GM12865 (cell line): ENCODE measurements at regions not wholly inside any gene's neighbourhood (a gene's known extent, or its start where the extent isn't known, plus 50 kb on each side); places are given as distances from the start of the nearest gene placed in this dataset.
"Not testable (repeated sequence)": the region's sequence is repeated elsewhere in the genome, so short reads cannot be mapped to it uniquely, and the experiment has no call there.

Experiments
- DNase-seq: peaks from one replicate; pipeline ENCODE4 v3.0.0; 2010; ENCODE audit warnings: low read depth
- H3K4me3 ChIP-seq: 2 replicates; pipeline ENCODE4 v1.5.1; 2011; ENCODE audit warnings: mild to moderate bottlenecking, low read depth, low read length, control low read depth
- TF ChIP-seq, protein P1 (sequence below): IDR thresholded peaks from 2 replicates; pipeline ENCODE4 v1.5.1; 2011; ENCODE audit warnings: low read length, control low read depth, low read depth, inconsistent platforms; ENCODE audit not compliant: insufficient read depth; ENCODE audit errors: missing control alignments

DNA sequence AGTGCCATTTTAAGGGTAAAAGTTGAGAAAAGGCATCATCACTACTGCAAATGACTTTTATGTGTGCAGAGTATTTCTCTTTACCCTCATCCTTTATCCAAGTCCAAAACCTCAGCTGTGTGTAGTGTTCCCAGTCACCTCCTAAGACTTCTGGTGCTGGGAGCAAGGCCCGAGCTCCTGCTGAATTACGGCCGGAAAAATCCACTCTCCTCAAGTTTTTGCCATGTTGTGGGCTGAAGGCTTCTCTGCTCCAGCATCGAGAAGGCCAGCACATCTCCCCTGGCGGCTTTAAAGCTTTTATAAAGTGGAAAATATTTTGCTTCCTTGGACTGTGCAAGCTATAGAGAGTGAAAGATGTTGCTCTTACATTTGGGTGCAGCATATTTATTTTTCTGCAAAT, 153.2 kb upstream of the THBS2 start:
- H3K4me3 ChIP-seq = no peak overlapping the region
- TF ChIP-seq, protein P1, sequence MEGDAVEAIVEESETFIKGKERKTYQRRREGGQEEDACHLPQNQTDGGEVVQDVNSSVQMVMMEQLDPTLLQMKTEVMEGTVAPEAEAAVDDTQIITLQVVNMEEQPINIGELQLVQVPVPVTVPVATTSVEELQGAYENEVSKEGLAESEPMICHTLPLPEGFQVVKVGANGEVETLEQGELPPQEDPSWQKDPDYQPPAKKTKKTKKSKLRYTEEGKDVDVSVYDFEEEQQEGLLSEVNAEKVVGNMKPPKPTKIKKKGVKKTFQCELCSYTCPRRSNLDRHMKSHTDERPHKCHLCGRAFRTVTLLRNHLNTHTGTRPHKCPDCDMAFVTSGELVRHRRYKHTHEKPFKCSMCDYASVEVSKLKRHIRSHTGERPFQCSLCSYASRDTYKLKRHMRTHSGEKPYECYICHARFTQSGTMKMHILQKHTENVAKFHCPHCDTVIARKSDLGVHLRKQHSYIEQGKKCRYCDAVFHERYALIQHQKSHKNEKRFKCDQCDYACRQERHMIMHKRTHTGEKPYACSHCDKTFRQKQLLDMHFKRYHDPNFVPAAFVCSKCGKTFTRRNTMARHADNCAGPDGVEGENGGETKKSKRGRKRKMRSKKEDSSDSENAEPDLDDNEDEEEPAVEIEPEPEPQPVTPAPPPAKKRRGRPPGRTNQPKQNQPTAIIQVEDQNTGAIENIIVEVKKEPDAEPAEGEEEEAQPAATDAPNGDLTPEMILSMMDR = no peak
- no peak for DNase-seq

DNA sequence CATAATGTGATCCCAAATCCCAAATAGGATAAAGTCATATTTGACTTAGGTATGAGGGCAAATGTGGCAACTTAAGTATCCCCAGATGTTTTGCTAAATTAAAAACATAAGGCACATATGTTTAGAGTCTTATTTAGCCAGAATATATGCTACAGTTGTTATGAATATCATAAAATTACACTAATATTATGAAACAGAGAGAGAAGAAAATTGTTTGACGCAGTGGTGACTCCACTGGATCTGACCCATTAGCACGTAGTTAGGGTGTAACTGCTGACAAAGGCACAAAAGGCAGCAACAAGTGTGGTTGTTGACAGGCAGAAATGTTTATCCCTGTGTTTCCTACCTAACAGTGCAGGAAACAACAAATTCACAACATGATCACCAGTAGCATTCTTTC, 152.4 kb upstream of the THBS2 start:
- H3K4me3 ChIP-seq = no peak overlapping the region
- DNase-seq = no peak
- TF ChIP-seq, protein P1 = no peak

DNA sequence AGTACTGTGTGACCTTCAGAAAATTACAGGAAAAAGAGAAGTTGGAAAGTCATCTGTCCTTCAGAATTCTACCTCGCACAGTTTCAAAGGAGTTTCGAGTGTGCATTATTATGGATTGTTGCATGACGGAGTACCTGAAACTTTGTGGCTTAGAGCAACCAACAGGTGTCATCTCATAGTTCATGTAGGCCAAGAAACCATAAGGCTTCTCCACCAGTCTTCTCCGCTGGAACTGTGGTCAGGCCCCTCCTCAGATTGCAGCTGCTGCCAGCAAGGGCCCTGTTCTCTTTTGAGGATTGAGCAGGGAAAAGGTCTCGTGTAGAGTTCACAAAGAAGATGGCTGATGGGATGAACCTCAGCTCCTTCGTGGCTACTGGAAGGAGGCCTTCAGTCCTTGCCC, 151.2 kb upstream of the THBS2 start:
- no peak for DNase-seq
- no peak overlapping the region for H3K4me3 ChIP-seq
- TF ChIP-seq, protein P1 = no peak

DNA sequence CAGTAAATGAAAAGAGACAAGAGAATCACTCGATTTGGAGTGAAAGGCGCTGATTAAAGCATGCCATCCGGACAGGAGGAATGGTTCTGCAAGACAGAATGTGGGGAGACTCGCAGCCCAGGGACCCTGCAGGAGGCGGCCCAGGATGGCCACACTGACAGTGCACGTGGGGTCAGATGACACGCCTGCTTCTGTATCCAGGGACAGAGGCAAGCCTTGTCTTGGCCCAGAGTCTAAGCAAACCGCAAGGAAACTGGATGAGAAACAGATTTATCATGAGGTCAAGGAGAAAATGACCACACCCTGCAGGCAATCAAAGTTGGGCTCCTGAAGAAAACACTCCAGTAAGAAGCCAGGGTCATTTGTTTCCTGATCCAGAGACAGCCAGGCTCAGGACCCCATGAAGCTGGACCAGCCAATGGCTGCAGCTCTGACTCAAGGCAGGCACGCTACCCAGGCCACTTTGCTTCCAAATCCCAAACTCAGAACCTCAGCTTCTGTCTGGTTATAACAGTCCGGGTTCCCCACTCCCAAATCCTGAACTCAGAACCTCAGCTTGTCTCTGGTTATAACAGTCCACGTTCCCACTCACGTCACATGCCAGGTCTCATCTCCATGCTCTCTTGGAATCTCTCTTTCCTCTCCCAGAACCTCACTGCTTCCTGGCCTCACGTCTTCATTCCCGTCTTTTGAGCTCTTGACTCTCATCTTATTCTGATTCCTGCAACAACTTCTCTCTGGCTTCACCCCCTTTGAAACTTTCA, 144.9 kb upstream of the THBS2 start:
- H3K4me3 ChIP-seq = no peak overlapping the region
- DNase-seq = no peak
- TF ChIP-seq, protein P1 = no peak

DNA sequence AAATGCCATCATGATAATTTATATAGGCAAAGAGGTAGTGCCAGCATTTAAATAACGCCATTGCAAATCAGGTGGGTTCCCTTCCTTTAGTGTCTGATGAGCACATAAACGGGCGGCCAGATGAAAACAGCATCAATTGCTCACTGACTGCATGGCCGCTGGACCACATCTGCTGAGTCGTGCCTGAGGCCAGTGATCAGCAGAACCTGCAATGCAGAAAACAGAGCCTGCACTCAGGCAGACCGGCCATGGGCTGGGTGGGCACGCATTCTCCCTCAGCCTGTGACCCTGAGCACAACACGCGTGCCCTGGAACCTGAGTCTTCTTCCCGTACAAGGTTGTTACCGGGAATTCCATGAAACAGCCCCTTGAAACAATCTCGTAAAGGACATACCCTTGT, 144.0 kb upstream of the THBS2 start:
- no peak for DNase-seq
- H3K4me3 ChIP-seq = no peak overlapping the region
- TF ChIP-seq, protein P1 = no peak

DNA sequence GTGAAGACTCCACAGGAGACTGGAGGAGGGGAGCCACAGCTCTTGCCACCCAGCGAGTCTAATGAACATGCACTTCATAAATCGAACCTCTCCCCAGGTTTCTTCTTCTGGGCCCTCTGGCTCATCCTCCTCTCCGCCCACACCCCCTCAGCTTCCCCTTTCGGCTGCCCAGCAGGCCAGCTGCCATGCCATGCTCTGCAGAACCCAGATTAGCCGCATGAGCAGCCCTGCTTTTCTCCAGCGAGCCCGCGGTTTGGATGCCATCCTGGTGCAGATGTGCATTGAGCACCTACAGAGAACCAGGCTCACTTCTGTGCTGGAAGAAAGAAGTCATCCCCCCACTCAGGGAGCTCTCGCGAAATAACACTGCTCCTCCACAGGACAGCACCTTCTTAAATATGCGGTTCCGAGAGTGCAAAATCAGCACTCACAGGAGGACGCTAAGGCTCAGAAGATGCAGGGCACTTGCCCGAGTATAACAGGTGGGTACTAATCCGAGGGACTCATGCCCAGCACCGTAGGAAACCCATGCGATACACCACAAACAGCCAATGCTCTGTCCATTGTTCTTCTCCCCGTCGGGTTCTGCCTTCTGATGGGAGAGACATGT, 143.0 kb upstream of the THBS2 start:
- no peak for DNase-seq
- no peak overlapping the region for H3K4me3 ChIP-seq
- TF ChIP-seq, protein P1 = no peak

DNA sequence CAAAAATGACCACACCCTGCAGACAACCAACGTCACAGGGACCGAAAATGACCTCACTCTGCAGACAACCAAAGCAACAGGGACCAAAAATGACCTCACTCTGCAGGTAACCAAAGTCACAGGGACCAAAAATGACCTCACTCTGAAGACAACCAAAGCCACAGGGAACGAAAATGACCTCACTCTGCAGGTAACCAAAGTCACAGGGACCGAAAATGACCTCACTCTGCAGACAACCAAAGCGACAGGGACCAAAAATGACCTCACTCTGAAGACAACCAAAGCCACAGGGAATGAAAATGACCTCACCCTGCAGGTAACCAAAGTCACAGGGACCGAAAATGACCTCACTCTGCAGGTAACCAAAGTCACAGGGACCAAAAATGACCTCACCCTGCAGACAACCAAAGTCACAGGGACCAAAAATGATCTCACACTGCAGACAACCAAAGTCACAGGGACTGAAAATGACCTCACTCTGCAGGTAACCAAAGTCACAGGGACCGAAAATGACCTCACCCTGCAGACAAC, 142.4 kb upstream of the THBS2 start:
- H3K4me3 ChIP-seq, DNase-seq: not testable (repeated sequence)
